Trophoblast cell (in vitro differentiated cells and primary cell): ENCODE measurements at regions not wholly inside any gene's neighbourhood (a gene's known extent, or its start where the extent isn't known, plus 50 kb on each side); places are given as distances from the start of the nearest gene placed in this dataset.

Experiments used
- DNase-seq, 2 donors: peaks; one replicate each; pipeline ENCODE4 v3.0.0-alpha.2; 2016
- H2AFZ ChIP-seq: 2 replicates; pipeline ENCODE4 v1.6.1; 2013; ENCODE audit warnings: low read length, moderate library complexity, mild to moderate bottlenecking; ENCODE audit not compliant: insufficient read depth, poor library complexity
- H2AK5ac ChIP-seq: 2 replicates; pipeline ENCODE4 v1.6.1; 2013; ENCODE audit warnings: mild to moderate bottlenecking, low read length
- H2BK120ac ChIP-seq: 2 replicates; pipeline ENCODE4 v1.6.1; 2013; ENCODE audit warnings: low read length, mild to moderate bottlenecking, moderate library complexity; ENCODE audit not compliant: insufficient read depth, poor library complexity
- H2BK12ac ChIP-seq: 2 replicates; pipeline ENCODE4 v1.6.1; 2013; ENCODE audit warnings: mild to moderate bottlenecking, low read length, moderate library complexity
- H2BK5ac ChIP-seq: 2 replicates; pipeline ENCODE4 v1.6.1; 2013; ENCODE audit warnings: low read length, low read depth, moderate library complexity, mild to moderate bottlenecking; ENCODE audit not compliant: poor library complexity
- H3K14ac ChIP-seq: 2 replicates; pipeline ENCODE4 v1.6.1; 2013; ENCODE audit warnings: mild to moderate bottlenecking, low read length
- H3K18ac ChIP-seq: 2 replicates; pipeline ENCODE4 v1.6.1; 2013; ENCODE audit warnings: mild to moderate bottlenecking, low read length
- H3K23ac ChIP-seq: 2 replicates; pipeline ENCODE4 v1.6.1; 2013; ENCODE audit warnings: low read length
- H3K27ac ChIP-seq: 2 replicates; pipeline ENCODE4 v1.5.1; 2013; ENCODE audit warnings: low read depth, mild to moderate bottlenecking, inconsistent platforms, low read length, moderate library complexity
- H3K27me3 ChIP-seq: 2 replicates; pipeline ENCODE4 v1.6.1; 2013; ENCODE audit warnings: inconsistent platforms, mild to moderate bottlenecking, low read length, moderate library complexity; ENCODE audit not compliant: insufficient read depth
- H3K36me3 ChIP-seq, 2 experiments: 1 replicate in 1 of 2; 2 replicates in 1 of 2; pipeline ENCODE4 v1.6.1; 2013; ENCODE audit warnings: low read length in 2 of 2, mild to moderate bottlenecking in 2 of 2, moderate library complexity in 1 of 2; ENCODE audit not compliant: insufficient read depth in 2 of 2, control insufficient read depth in 1 of 2
- H3K4ac ChIP-seq: 2 replicates; pipeline ENCODE4 v1.6.1; 2013; ENCODE audit warnings: low read depth, mild to moderate bottlenecking, low read length, moderate library complexity
- H3K4me1 ChIP-seq, 2 experiments: 1 replicate in 1 of 2; 2 replicates in 1 of 2; pipeline ENCODE4 v1.6.1; 2013; ENCODE audit warnings: low read length in 2 of 2, mild to moderate bottlenecking in 2 of 2, moderate library complexity in 1 of 2; ENCODE audit not compliant: insufficient read depth in 2 of 2, control insufficient read depth in 1 of 2
- H3K4me2 ChIP-seq: 2 replicates; pipeline ENCODE4 v1.6.1; 2013; ENCODE audit warnings: inconsistent platforms, mild to moderate bottlenecking, low read length, moderate library complexity
- H3K4me3 ChIP-seq: 2 replicates; pipeline ENCODE4 v1.5.1; 2013; ENCODE audit warnings: mild to moderate bottlenecking, low read depth, low read length, inconsistent platforms
- H3K79me1 ChIP-seq: one replicate; pipeline ENCODE4 v1.6.1; 2013; ENCODE audit warnings: low read length
- H3K79me2 ChIP-seq: 2 replicates; pipeline ENCODE4 v1.6.1; 2013; ENCODE audit warnings: low read length, mild to moderate bottlenecking; ENCODE audit not compliant: control insufficient read depth, insufficient read depth, poor library complexity
- H3K9ac ChIP-seq: 2 replicates; pipeline ENCODE4 v1.6.1; 2013; ENCODE audit warnings: mild to moderate bottlenecking, low read length
- H3K9me3 ChIP-seq: 2 replicates; pipeline ENCODE4 v1.6.1; 2013; ENCODE audit warnings: low read depth, mild to moderate bottlenecking, control low read depth, inconsistent platforms, low read length; ENCODE audit not compliant: insufficient read depth
- H4K12ac ChIP-seq: 2 replicates; pipeline ENCODE4 v1.6.1; 2013; ENCODE audit warnings: low read depth, mild to moderate bottlenecking, low read length, moderate library complexity
- H4K8ac ChIP-seq: 2 replicates; pipeline ENCODE4 v1.6.1; 2013; ENCODE audit warnings: low read depth, mild to moderate bottlenecking, low read length, moderate library complexity
- H4K91ac ChIP-seq: one replicate; pipeline ENCODE4 v1.6.1; 2013; ENCODE audit warnings: low read depth, mild to moderate bottlenecking, low read length, moderate library complexity
- WGBS: extraction: QIAGEN DNeasy Blood & Tissue Kit; methylation state at CpG from one replicate; pipeline ENCODE4 v1.1.7; 2013; ENCODE audit warnings: missing lambda C conversion rate; ENCODE audit not compliant: insufficient read length, insufficient coverage; ENCODE audit errors: extremely low coverage; 5-methylcytosine and 5-hydroxymethylcytosine counted together

DNA sequence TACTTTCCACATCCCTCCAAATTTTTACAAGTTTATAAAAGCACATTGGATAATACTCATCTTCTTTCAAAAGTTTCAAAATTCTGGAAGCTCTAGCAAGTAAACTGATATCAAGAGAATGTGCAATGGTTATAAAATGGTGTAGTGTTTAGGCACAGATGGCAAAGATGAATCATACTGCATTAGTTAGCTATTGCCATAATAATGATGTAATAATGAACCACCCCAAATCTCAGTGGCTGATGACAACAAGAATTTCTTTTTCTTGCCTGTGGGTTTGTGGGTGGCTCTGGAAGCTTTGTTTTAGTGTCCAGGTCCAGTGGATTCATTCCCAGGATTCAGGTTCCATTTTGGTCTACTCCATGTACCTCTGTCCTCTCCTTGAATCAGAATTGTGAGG, 319.0 kb downstream of the BRINP1 start:
- no peaks in the 10 kb centered on the region for H3K4me1 ChIP-seq
- no peak overlapping the region for H3K18ac ChIP-seq
- no peak overlapping the region for H3K23ac ChIP-seq
- no peak overlapping the region for H3K4ac ChIP-seq
- H2AFZ ChIP-seq, result no peak overlapping the region
- H3K79me1 ChIP-seq, result no peaks in the 10 kb centered on the region
- no peak overlapping the region for H3K14ac ChIP-seq
- DNase-seq, result no peak
- H3K36me3 ChIP-seq, result no peaks in the 10 kb centered on the region
- no peak overlapping the region for H3K27ac ChIP-seq
- no peak overlapping the region for H2BK120ac ChIP-seq
- H3K4me3 ChIP-seq, result no peak overlapping the region
- H3K9ac ChIP-seq, result no peak overlapping the region
- no peaks in the 10 kb centered on the region for H3K79me2 ChIP-seq
- no peaks in the 10 kb centered on the region for H3K27me3 ChIP-seq
- H2BK12ac ChIP-seq, result no peak overlapping the region
- H4K91ac ChIP-seq, result no peak overlapping the region
- H2BK5ac ChIP-seq, result no peak overlapping the region
- no peak overlapping the region for H3K4me2 ChIP-seq
- H4K12ac ChIP-seq, result no peak overlapping the region
- H3K9me3 ChIP-seq, result no peaks in the 10 kb centered on the region
- no peak overlapping the region for H4K8ac ChIP-seq
- no peak overlapping the region for H2AK5ac ChIP-seq

DNA sequence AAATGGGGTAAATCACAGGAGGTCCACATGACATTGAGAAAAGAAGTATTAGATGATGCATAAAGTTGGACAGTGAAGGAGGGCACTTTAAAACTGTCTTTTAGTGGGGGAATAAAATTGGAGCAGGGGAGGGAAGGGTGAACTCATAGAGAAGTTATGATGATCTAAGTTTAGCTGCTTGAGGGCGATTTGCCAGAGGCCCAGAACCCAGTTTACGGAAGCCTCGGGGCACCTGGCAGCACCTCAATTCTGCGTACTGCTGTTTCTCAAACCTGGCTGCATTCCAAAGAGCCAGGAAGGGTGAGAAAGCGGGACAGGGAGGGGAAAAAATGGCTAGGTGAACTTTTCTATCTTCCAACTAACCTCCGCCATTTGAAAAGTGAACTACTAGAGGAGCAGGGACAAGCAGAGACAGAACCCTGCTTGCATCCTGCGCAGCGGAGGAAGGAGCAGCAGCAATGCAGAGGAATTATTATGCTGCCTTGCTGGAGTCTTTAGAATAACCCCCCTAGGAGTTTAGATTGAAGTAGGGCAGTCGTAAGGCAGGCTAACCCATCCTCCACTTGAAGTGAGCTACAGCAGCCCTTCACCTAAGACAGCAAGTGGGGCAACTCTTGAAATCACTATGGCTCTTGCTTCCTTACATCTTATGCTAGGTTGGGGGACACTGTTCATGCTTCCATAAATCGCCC, 316.8 kb downstream of the BRINP1 start:
- Histone ChIP-seq H3K4me2 (no peak overlapping the region), H2AK5ac (no peak overlapping the region), H4K91ac (no peak overlapping the region), H3K4ac (no peak overlapping the region), H3K79me2 (no peaks in the 10 kb centered on the region), H4K8ac (no peak overlapping the region), H3K4me1 (no peaks in the 10 kb centered on the region), H3K36me3 (no peaks in the 10 kb centered on the region), H4K12ac (no peak overlapping the region), H2BK12ac (no peak overlapping the region), H3K9ac (no peak overlapping the region), H2AFZ (no peak overlapping the region), H3K4me3 (no peak overlapping the region), H3K27me3 (no peaks in the 10 kb centered on the region), H2BK120ac (no peak overlapping the region), H2BK5ac (no peak overlapping the region), H3K9me3 (no peaks in the 10 kb centered on the region), H3K14ac (no peak overlapping the region), H3K18ac (no peak overlapping the region), H3K23ac (no peak overlapping the region), H3K27ac (no peak overlapping the region), H3K79me1 (no peaks in the 10 kb centered on the region)
- no peak for DNase-seq
- no CpG with 5 or more reads among the region's 10 CpGs for WGBS

DNA sequence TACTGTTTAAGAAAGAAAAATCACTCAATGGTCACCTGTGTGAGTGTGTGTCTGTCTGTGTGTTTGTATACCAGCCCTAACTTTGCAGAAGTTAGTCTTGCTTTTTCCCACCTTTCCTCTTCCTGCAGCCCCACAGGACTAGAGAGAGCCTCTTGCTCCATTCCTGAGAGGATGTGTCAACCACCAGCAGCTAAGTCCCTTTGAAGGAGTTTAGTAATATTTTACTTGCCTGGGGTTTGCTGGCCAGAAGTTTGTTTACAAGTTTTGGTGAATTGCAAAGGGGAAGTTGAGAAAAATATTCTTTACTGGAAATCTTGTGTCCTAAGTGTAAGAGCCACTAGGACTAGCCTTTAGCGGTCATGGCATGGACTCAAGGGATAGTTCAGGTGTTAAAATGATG, 316.2 kb downstream of the BRINP1 start:
- no peak overlapping the region for H3K9ac ChIP-seq
- no peak overlapping the region for H3K27ac ChIP-seq
- no peaks in the 10 kb centered on the region for H3K9me3 ChIP-seq
- H4K91ac ChIP-seq, result no peak overlapping the region
- no peak overlapping the region for H3K4me2 ChIP-seq
- H3K4ac ChIP-seq, result no peak overlapping the region
- no peak overlapping the region for H3K23ac ChIP-seq
- WGBS, result no CpG with 5 or more reads among the region's 1 CpG
- H2BK12ac ChIP-seq, result no peak overlapping the region
- H3K18ac ChIP-seq, result no peak overlapping the region
- DNase-seq, result peak in 1 of 2 donors; percentile 5
- H3K79me1 ChIP-seq, result no peaks in the 10 kb centered on the region
- no peaks in the 10 kb centered on the region for H3K79me2 ChIP-seq
- H4K12ac ChIP-seq, result no peak overlapping the region
- H3K4me3 ChIP-seq, result no peak overlapping the region
- no peak overlapping the region for H2AFZ ChIP-seq
- no peak overlapping the region for H4K8ac ChIP-seq
- H3K36me3 ChIP-seq, result no peaks in the 10 kb centered on the region
- no peak overlapping the region for H3K14ac ChIP-seq
- no peak overlapping the region for H2BK120ac ChIP-seq
- H2BK5ac ChIP-seq, result no peak overlapping the region
- no peaks in the 10 kb centered on the region for H3K4me1 ChIP-seq
- no peaks in the 10 kb centered on the region for H3K27me3 ChIP-seq
- no peak overlapping the region for H2AK5ac ChIP-seq

DNA sequence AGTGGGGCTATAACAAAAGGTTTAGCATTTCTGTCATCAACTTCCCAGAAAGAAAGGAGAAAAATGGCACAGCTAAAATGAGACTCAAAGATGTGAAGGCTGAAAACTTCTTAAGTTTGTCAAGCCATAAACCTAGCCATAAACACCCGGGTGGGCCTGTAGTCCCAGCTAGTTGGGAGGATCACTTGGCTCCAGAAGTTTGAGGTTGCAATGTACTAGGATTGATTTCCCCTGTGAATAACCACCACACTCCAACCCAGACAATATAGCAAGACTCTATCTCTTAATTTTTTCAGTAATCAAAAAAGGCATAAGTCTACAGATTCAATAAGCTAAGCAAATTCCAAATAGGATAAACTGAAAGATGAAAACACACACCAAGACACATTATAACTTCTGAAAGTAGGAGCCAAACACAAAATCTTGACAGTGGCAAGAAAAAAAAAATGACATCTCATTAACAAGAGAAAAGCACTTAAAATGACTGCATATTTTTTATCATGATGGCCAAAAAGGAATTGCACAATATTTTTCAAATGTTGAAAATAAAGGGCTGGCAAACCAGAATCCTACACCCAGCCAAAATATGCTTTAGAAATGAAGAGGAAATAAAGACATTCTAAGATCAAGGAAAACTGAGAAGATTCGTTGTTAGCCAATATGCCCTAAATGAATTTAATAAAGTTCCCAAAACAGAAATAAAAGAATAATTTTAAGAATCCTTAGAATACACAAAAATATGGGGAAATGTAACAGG, 308.4 kb downstream of the BRINP1 start:
- Histone ChIP-seq H2AFZ (no peak overlapping the region), H3K9me3 (no peaks in the 10 kb centered on the region), H3K36me3 (no peaks in the 10 kb centered on the region), H3K9ac (no peak overlapping the region), H2BK5ac (no peak overlapping the region), H3K4ac (no peak overlapping the region), H3K4me3 (no peak overlapping the region), H3K4me2 (no peak overlapping the region), H3K79me1 (no peaks in the 10 kb centered on the region), H3K14ac (no peak overlapping the region), H3K23ac (no peak overlapping the region), H3K79me2 (no peaks in the 10 kb centered on the region), H3K4me1 (no peaks in the 10 kb centered on the region), H4K91ac (no peak overlapping the region), H3K27me3 (no peaks in the 10 kb centered on the region), H2BK12ac (no peak overlapping the region), H3K27ac (no peak overlapping the region), H4K12ac (no peak overlapping the region), H4K8ac (no peak overlapping the region), H2BK120ac (no peak overlapping the region), H3K18ac (no peak overlapping the region), H2AK5ac (no peak overlapping the region)
- no peak for DNase-seq
- WGBS, result no CpG with 5 or more reads among the region's 2 CpGs
